KBM-7 (cell line): ENCODE measurements at regions not wholly inside any gene's neighbourhood (a gene's known extent, or its start where the extent isn't known, plus 50 kb on each side); places are given as distances from the start of the nearest gene placed in this dataset.
"Not testable (repeated sequence)": the region's sequence is repeated elsewhere in the genome, so short reads cannot be mapped to it uniquely, and the experiment has no call there.

ENCODE experiments used
- DNase-seq: peaks from one replicate; pipeline ENCODE4 v3.0.0-alpha.2; 2015
- in situ Hi-C: fragments of 300-500 bp; cut with MboI; formaldehyde crosslinking; loops from 2 replicates; pipeline ENCODE4 v1.14.3; 2020; ENCODE audit warnings: low sequenced_read_pairs, low pct_unique_long_range_greater_than_20kb, mixed read lengths

DNA sequence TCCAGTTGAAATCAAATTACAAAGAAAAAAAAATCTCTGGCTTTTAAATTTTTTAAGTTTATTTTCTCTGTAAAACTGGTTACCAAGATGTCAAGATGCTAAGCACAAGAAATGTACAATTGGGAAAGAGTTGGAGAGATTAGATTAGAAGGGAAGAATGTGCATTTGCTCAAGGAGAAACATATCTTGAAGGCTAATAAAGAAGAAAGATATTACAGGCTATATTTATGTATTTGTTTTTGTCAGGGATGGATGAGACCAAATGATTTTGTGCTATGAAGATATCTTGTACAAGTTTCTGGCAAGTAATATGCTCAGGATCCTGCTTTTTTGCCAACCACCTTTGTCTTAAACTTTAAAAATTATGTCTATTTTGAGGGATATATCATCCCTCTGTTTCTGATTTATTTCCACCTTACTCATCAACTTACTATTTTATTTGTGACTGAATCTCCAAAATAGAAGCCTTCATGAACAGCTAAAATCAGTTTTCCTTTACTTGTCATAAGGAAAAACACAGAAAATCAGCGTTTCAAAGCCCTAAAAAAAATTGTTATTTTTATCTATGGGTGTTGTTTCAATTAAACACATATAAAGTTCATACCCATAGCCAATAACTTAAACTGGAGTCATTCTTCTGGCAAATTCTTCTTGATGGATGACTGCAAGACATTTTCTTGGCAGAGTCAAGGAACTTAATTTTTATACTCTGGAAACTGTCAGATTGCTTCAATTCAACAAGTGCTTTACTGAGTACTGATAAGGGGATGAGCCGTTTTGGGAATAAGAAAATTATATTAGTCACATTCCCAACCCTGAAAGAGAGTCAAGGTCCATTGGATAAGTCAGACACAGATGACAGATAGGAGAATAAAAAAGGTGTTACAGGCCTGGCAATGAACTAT, 141.8 kb downstream of the CTH start:
- no peak for DNase-seq
- in situ Hi-C loops: no loop called here

DNA sequence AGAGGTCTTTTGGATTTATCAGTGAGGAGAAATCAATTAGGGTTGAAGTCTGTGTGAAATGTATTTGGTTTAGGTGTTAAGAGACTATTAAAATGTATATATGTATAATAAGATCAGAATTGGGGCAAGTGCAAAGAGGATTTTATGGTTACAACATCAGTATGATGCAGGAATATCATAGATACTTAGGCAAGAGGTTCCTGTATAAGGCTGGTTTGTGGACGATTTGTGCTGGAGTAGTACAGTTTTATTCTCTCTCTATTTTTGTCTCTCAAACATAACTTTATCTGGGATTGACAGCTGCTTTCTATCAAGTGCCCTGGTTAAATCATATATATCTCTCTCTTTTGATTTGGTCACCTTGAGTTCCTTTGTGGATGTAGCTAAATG, 142.5 kb downstream of the CTH start:
- in situ Hi-C loops: no loop called here

DNA sequence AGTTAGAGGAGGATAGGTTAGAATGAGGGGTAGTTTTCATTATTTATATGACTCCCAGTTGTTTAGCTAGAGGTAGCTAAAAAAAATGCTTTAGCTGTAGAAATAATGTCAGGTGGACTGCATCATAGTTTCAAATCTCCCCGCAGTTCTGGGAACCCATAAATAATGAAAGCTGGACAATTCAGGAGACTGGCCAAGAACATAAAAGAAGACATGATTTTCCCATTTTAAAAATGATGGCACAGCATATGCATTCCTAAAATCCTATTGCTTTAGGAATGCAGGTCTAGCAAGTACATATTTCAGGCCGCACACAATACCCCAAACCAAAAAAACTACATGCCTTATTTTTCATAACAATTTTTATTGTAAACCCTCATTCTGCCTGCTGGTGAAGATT, 143.3 kb downstream of the CTH start:
- in situ Hi-C loops: no loop called here

More for the DNA sequence above, 142.5 kb downstream of the CTH start:
- DNase-seq: no peak

DNA sequence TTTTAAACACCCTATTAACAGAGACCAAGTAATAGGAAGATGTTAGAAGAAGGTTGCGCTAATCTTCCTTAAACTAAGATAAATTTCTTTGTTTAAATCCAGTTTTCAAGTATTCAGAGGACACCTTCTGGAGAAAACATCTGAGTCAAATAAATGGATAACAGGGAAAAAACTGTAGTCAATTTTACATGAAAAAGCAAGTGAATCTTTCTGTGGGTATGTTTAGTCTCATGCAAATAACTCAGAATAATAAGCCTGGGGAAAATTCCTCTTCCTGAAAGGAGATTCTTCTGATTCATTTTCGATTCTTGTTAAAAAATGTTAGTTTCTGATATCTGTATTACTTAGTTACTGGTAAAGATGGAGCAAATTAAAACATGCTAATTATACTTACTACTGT, 145.5 kb downstream of the CTH start:
- in situ Hi-C loops: no loop called here
- DNase-seq: no peak

More for the DNA sequence above, 143.3 kb downstream of the CTH start:
- no peak for DNase-seq

DNA sequence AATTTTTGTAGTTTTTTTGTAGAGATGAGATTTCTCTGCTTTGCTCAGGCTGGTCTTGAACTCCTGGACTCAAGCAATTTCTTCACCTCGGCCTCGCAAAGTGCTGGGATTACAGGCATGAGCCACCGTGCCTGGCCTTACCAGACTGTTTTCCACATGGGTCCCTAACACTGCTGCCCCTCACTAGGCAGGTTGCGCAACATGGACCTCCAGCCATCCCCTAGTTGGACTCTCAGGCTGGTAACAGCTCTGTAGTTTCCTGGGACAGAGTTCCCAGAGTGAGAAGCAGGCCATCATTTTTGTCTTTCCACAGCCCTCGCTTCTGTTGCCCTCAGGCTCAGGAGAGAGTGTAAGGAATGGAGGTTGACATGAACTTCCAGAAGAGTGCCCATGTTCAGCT, 156.1 kb downstream of the CTH start:
- in situ Hi-C loops: no loop called here
- no peak for DNase-seq

DNA sequence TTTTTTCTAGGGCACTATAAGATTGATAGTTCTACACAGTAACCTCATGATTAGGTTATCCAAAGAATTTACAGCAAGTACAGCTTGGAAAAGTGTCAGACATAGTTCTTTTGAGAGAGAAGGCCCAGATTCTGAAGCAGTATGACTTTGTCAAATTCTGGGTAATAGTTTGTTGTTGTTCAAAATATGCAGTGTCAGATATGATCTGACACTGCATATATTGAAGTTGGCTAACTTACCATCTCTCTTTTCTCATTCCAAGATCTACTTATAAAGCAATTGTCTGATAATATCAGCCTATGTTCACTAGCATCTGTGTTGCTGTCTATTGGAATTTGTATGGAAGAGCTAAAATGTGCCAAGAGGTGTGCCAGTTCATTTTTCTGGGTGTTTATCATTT, 160.1 kb downstream of the CTH start:
- no peak for DNase-seq
- in situ Hi-C loops: no loop called here

DNA sequence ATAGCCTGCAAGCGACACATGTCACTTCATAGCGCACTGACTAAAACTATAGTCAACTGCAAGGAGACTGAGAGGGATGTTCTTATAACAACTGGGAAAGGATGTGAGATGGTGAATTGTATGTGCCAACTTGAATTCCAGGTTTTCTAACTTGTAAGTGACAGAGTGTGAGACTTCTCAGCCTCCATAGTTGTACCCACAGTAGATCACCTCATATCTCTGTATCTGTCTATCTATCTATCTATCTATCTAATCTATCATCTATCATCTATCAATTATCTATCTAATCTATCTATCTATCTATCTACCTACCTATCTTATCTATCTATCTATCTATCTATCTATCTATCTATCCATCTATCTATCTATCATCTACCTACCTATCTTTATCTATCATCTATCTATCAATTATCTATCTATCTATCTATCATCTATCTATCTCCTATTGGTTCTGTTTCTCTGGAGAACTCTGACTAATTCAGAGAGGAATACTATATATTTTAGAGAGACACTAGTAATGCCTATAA, 162.3 kb downstream of the CTH start:
- in situ Hi-C loops: no loop called here
- no peak for DNase-seq

DNA sequence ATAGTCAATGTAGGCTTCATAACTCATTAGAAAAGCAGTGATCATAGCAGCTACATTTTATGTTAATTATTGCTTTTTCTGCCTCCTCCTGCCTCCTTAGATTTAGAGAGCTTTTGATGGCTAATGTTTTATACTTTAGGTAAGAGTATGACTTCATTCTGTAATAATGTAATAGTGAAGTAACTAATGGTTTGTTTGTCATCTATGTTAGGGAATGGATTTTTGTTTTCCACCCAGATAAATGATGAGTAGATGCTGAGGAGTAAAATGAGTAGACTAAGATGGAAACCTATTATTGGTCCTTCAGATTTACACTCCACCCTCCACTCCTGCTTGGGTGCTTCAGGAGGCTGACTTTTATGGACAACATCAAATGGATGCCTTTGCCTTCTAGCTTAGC, 170.6 kb downstream of the CTH start:
- in situ Hi-C loops: no loop called here
- no peak for DNase-seq

DNA sequence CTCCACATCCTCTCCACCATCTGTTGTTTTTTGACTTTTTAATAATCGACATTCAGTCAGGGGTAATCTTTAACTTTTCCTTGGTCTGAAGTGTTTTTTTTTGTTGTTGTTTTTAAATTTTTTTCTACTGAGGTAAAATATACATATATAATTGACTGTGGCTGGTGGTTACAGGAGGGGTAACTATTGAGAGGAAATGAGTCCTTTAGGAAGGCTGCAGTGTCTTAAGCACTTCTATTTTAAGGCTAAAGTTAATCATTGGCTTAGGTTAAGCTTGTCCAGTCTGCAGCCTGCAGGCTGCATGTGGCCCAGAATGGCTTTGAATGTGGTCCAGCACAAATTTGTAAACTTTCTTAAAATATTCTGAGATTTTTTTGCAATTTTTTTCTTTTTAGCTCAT, 172.5 kb downstream of the CTH start:
- in situ Hi-C loops: no loop called here

DNA sequence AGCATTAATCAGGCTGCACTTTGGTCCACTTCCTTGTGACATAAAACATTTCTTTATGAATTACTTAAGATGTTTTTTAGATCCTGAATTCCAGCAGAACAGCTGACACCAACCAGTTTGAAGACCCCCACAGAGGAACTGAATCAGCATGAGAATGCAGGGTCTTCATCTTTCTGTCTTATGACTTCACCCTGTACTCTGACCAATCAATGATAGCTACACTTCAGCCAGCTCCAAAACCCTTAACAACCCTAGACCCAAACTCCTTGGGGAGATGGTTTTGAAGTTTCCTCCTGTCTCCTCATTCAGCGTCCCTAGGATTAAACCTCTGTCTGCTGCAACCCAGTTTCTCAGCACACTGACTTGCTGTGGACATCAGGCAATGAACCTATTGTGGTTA, 175.0 kb downstream of the CTH start:
- no peak for DNase-seq
- in situ Hi-C loops: no loop called here

More for the DNA sequence above, 172.5 kb downstream of the CTH start:
- DNase-seq: no peak

DNA sequence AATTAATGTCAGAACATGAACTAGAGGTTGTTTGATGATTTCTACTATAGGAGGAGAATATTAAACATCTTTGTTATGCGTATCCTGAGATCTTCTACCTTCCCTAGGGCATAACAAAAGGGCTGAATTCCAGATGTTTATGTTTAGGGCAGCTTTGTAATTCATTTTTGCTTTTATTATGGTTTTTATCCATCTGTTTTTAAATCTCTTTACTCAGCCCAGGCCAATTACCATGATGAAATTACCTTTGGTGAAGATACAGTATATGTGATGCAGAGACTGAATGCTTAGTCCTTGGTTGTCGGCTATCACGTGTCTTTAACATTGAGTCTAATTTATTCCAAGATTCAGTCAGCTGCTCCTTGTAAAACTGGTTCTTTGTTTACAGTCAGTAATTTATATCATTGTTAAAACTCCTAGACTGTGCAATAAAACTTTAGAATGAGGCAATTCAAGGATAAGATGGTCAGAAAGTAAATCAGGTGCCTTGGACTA, 176.9 kb downstream of the CTH start:
- in situ Hi-C loops: no loop called here

DNA sequence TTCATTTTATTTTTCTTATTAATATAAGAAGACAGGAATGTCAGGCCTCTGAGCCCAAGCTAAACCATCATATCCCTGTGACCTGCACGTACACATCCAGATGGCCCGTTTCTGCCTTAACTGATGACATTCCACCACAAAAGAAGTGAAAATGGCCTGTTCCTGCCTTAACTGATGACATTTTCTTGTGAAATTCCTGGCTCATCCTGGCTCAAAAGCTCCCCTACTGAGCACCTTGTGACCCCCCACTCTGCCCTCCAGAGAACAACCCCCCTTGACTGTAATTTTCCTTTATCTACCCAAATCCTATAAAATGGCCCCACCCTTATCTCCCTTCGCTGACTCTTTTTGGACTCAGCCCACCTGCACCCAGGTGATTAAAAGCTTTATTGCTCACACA, 182.5 kb downstream of the CTH start:
- DNase-seq, in situ Hi-C loops: not testable (repeated sequence)

More for the DNA sequence above, 176.9 kb downstream of the CTH start:
- no peak for DNase-seq

DNA sequence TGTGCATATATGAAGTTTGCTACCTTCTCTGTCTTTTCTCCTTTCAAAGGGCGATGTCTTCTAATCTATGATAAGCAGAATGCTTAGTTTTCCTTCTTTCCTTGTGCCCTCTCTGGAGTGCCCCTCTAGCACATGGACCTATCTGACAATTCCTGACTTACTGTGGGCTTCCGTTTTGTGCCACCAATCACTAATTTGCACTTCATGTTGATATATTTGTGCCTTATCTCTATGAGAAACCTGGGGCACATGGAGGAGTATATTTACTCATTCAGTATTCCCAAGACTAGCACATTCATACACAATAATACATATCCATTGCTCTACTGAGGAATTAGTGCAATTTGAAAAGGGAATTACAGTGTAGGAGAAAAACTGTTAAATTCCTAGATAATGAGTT, 197.7 kb downstream of the CTH start:
- in situ Hi-C loops: no loop called here
- no peak for DNase-seq

DNA sequence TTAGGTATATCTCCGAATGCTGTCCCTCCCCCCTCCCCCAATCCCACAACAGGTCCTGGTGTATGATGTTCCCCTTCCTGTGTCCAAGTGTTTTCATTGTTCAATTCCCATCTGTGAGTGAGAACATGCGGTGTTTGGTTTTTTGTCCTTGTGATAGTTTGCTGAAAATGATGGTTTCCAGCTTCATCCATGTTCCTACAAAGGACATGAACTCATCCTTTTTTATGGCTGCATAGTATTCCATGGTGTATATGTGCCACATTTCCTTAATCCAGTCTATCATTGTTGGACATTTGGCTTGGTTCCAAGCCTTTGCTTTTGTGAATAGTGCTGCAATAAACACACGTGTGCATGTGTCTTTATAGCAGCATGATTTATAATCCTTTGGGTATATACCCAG, 199.1 kb downstream of the CTH start:
- in situ Hi-C loops, DNase-seq: not testable (repeated sequence)

DNA sequence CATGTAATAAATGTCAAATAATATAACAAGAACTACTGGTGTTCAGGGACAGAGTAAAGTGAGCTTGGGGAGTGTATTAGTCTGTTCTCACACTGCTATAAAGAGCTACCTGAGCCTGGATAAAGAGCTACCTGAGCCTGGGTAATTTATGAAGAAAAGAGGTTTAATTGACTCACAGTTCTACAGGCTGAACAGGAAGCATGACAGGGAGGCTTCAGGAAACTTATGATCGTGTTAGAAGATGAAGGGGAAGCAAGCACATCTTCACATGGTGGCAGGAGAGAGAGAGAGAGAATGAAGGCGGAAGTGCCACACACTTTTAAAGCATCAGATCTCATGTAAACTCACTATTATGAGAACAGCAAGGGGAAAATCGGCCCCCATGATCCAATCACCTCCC, 205.9 kb downstream of the CTH start:
- DNase-seq: no peak
- in situ Hi-C loops: no loop called here

DNA sequence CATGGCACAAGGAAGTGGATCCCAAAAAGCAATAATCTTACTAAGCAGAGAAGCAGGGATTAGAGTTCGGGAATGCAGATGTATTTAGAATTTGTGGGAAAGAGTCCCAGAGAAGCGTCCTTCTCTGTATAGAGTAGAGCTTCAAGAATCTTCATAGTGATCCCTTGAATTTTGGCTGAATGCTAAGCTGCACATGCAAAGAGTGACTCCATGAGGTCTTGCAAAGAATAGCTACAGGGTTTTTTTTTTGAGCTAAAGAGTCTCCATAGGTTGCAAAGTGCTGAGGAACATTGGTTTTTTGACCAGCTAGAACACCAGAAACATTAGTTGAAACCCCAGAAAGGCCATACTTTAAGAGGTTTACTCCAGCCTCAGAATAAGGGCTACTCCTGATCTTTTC, 206.7 kb downstream of the CTH start:
- in situ Hi-C loops: no loop called here
- DNase-seq: no peak

DNA sequence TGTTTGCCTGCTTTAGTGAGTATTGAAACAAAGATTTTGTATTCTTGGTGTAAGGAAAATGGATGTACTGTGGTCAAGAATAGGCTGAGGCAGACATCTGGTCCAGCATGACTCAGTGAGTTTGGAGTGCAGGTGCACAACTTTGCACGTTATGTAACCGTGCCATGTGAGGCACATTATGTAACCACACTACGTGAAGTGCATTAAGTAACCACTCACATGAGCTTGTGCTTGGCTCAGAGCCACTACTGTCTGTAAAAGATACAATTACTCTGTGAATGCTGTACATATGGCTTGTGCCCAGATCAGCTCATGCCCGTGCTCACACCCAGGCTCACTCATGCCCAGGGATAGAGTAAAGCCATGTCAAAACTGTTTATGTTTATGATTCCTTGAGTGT, 216.8 kb downstream of the CTH start:
- in situ Hi-C loops: no loop called here
- no peak for DNase-seq

DNA sequence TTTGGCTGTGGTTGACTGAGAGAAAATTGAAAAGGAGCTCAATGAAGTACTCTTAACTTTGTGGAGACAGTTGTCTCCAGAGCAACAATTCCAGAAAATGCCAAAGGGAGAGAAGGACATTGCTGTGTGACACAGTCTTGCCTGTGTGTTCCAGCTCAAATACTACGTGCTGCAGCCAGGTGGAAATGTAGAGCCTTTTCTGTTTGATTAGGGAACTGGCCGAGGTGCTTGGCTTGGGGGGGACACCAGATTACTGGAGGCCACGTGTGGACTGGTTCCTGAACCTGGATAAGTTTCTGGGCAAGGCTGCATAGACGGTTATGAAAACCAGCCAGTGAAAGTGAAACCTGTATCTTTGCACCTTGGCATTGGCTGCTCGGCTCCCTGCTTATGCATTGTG, 217.9 kb downstream of the CTH start:
- in situ Hi-C loops: no loop called here
- DNase-seq: no peak

DNA sequence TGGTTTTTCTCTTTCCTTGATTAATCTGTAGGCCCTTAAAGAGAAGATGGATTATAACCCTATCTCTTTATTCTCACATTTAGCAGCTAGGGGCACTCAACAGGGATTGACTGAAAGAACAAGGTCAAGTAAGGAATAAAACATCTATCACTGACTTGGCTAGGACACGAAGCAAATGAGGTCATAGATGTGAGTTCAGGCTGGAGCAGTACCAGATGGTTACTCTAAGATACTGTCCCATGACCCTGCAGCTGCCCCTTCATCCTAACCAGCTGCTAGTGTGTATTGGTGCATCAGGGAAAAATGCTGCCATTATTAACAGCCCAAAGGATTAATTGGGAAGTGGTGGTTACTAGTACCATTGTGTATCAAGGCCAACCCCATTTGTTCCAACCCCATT, 221.9 kb downstream of the CTH start:
- DNase-seq: no peak
- in situ Hi-C loops: no loop called here

DNA sequence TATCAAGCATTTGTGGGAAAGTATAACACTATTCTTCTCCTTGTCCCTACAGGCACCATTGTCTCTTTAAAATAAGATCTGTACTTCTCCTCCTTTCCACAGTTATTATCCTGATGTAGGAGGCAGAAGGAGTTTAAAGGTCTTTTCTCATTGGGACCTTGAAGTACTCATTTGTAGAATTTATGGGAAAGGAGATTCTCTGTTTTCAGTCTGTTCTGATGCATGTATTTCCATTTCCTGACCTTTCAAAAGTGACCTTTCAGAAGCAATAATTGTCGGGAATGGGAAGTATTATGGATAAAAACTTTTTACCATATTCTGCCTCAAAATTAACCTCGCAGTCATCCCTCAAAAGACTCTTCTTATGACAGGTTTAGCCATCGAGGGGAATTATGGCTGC, 224.8 kb downstream of the CTH start:
- no peak for DNase-seq
- in situ Hi-C loops: no loop called here

DNA sequence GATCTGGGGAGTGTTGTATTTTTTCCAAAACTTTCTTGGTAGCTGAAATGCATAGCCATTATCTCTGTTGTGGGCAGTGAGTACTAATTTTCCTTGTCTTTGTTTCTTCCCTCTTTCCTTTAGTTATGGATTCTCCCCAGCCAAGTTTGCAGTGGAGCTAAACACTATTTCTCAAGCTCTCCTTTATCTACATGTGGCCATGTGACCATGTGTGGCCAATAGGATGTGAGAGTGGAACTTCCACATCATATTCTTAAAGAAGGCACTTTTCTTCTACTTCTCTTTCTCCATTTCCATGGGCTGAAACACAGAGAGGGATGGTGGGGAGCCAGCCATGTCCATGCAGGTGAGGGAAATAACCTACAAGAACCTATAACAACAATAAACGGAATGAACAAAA, 230.8 kb downstream of the CTH start:
- no peak for DNase-seq

More for the DNA sequence above, 230.8 kb downstream of the CTH start:
- in situ Hi-C loops: no loop called here
